ENCODE measurements at regions not wholly inside any gene's neighbourhood (a gene's known extent, or its start where the extent isn't known, plus 50 kb on each side); places are given as distances from the start of the nearest gene placed in this dataset.

- H3K9me2 ChIP-seq (replicated peaks; ENCODE audit: control insufficient read depth, low read length), result no peaks in the 10 kb centered on the region
- no peaks in the 10 kb centered on the region for H3K4me1 ChIP-seq (ENCODE audit: control insufficient read depth, low read length)
- no peaks in the 10 kb centered on the region for H3K36me3 ChIP-seq (ENCODE audit: control insufficient read depth, low read length)
- H3K27me3 ChIP-seq (ENCODE audit: control insufficient read depth, low read length), result peaks cover 9% of the 10 kb centered on the region; the same call in 1 of the 2 replicates
- TF ChIP-seq CTCF (IDR thresholded peaks at IDR 0.05; ENCODE audit: low read depth, low read length, poor library complexity, severe bottlenecking) (no peak), EZH2phosphoT487 (IDR thresholded peaks at IDR 0.05; ENCODE audit: borderline replicate concordance, low read length) (no peak)
- H3K79me2 ChIP-seq (ENCODE audit: control insufficient read depth, low read length), result no peaks in the 10 kb centered on the region
- H3K4me3 ChIP-seq (ENCODE audit: low read length), result no peak overlapping the region
- H3F3A ChIP-seq (ENCODE audit: control insufficient read depth, insufficient read depth), result no peaks in the 10 kb centered on the region
- no peaks in the 10 kb centered on the region for H3K9me3 ChIP-seq (ENCODE audit: control insufficient read depth, insufficient read depth, low read length)
- H3K4me2 ChIP-seq (ENCODE audit: low read length), result no peak overlapping the region
- no peak overlapping the region for H3K27ac ChIP-seq (ENCODE audit: low read depth, low read length)
- H4K20me1 ChIP-seq (ENCODE audit: control insufficient read depth, insufficient read depth, low read depth, low read length), result no peaks in the 10 kb centered on the region
Measured at GRCh38 chr11:62055970-62056369, 67.8 kb upstream of the INCENP start.

- H3K4me2 ChIP-seq (ENCODE audit: low read length), result no peak overlapping the region
- no peak overlapping the region for H3K27ac ChIP-seq (ENCODE audit: low read depth, low read length)
Measured at GRCh38 chr11:62054484-62055121, 69.2 kb upstream of the INCENP start.

GRCh38 chr11:62054081-62054480 lies 69.7 kb upstream of the INCENP start:
- H3K4me2 ChIP-seq (ENCODE audit: low read length), result no peak overlapping the region
- H3K79me2 ChIP-seq (ENCODE audit: control insufficient read depth, low read length), result no peaks in the 10 kb centered on the region
- no peaks in the 10 kb centered on the region for H3K9me2 ChIP-seq (replicated peaks; ENCODE audit: control insufficient read depth, low read length)
- no peak for TF ChIP-seq CTCF (IDR thresholded peaks at IDR 0.05; ENCODE audit: low read depth, low read length, poor library complexity, severe bottlenecking)
- TF ChIP-seq EZH2phosphoT487 (IDR thresholded peaks at IDR 0.05; ENCODE audit: borderline replicate concordance, low read length), result no peak
- no peak overlapping the region for H3K27ac ChIP-seq (ENCODE audit: low read depth, low read length)
- H3K9me3 ChIP-seq (ENCODE audit: control insufficient read depth, insufficient read depth, low read length), result no peaks in the 10 kb centered on the region
- peaks cover 13% of the 10 kb centered on the region; the same call in 1 of the 2 replicates for H3K27me3 ChIP-seq (ENCODE audit: control insufficient read depth, low read length)
- H3K4me1 ChIP-seq (ENCODE audit: control insufficient read depth, low read length), result no peaks in the 10 kb centered on the region
- H3K4me3 ChIP-seq (ENCODE audit: low read length), result no peak overlapping the region
- H3K36me3 ChIP-seq (ENCODE audit: control insufficient read depth, low read length), result no peaks in the 10 kb centered on the region
- H3F3A ChIP-seq (ENCODE audit: control insufficient read depth, insufficient read depth), result no peaks in the 10 kb centered on the region
- H4K20me1 ChIP-seq (ENCODE audit: control insufficient read depth, insufficient read depth, low read depth, low read length), result no peaks in the 10 kb centered on the region

More at GRCh38 chr11:62054484-62055121, 69.2 kb upstream of the INCENP start:
- H3K4me1 ChIP-seq (ENCODE audit: control insufficient read depth, low read length), result no peaks in the 10 kb centered on the region
- no peaks in the 10 kb centered on the region for H3K79me2 ChIP-seq (ENCODE audit: control insufficient read depth, low read length)
- TF ChIP-seq CTCF (IDR thresholded peaks at IDR 0.05; ENCODE audit: low read depth, low read length, poor library complexity, severe bottlenecking) (peak; percentile 28), EZH2phosphoT487 (IDR thresholded peaks at IDR 0.05; ENCODE audit: borderline replicate concordance, low read length) (no peak)
- H3F3A ChIP-seq (ENCODE audit: control insufficient read depth, insufficient read depth), result no peaks in the 10 kb centered on the region
- H4K20me1 ChIP-seq (ENCODE audit: control insufficient read depth, insufficient read depth, low read depth, low read length), result no peaks in the 10 kb centered on the region
- H3K36me3 ChIP-seq (ENCODE audit: control insufficient read depth, low read length), result no peaks in the 10 kb centered on the region
- no peaks in the 10 kb centered on the region for H3K9me3 ChIP-seq (ENCODE audit: control insufficient read depth, insufficient read depth, low read length)
- H3K4me3 ChIP-seq (ENCODE audit: low read length), result no peak overlapping the region
- no peaks in the 10 kb centered on the region for H3K9me2 ChIP-seq (replicated peaks; ENCODE audit: control insufficient read depth, low read length)
- H3K27me3 ChIP-seq (ENCODE audit: control insufficient read depth, low read length), result peaks cover 13% of the 10 kb centered on the region; the same call in 1 of the 2 replicates

All from DOHH2 (cell line).